Duodenal mucosa (tissue), 2 donors: ENCODE measurements at regions not wholly inside any gene's neighbourhood (a gene's known extent, or its start where the extent isn't known, plus 50 kb on each side); places are given as distances from the start of the nearest gene placed in this dataset.

Experiments used
- H3K27ac ChIP-seq: one replicate; pipeline ENCODE4 v1.7.0; 2013; ENCODE audit warnings: low read depth, low read length
- H3K27me3 ChIP-seq, 2 donors: one replicate each; pipeline ENCODE4 v1.7.0; 2013; ENCODE audit warnings: low read length in 2 of 2, control low read depth in 1 of 2; ENCODE audit not compliant: insufficient read depth in 2 of 2, control insufficient read depth in 1 of 2
- H3K36me3 ChIP-seq, 2 donors: one replicate each; pipeline ENCODE4 v1.7.0; 2013; ENCODE audit warnings: low read length in 2 of 2, control low read depth in 1 of 2; ENCODE audit not compliant: insufficient read depth in 2 of 2, control insufficient read depth in 1 of 2
- H3K4me1 ChIP-seq, 2 donors: one replicate each; pipeline ENCODE4 v1.7.0; 2013; ENCODE audit warnings: low read length in 2 of 2, control low read depth in 1 of 2; ENCODE audit not compliant: insufficient read depth in 2 of 2, control insufficient read depth in 1 of 2
- H3K4me3 ChIP-seq, 2 donors: one replicate each; pipeline ENCODE4 v1.7.0; 2013; ENCODE audit warnings: low read length in 2 of 2, low read depth in 1 of 2
- H3K9ac ChIP-seq, 2 donors: one replicate each; pipeline ENCODE4 v1.7.0; 2013; ENCODE audit warnings: low read length in 2 of 2, low read depth in 1 of 2
- H3K9me3 ChIP-seq, 2 donors: one replicate each; pipeline ENCODE4 v1.7.0; 2013; ENCODE audit warnings: low read length in 2 of 2, control low read depth in 1 of 2; ENCODE audit not compliant: control insufficient read depth in 1 of 2

DNA sequence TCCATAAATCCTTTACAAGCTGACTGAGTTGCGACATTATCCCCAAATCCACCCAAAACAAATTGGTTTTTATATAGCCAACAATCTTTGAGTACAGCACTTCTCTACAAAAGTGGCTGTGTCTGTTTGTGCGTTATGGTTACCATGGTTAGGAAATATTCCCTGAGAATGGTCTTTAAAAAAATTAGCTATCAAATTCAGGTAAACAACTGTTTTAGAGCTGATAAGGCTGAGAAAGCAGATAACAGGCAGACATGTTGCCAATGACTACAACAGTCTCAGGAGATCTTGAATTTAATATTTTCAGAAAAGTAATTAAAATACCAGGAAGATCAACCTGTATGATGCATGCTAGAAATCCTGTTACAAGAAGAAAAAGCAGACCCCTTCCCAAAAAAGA lies 248.0 kb downstream of the RASSF9 start:
- no peaks in the 10 kb centered on the region for H3K36me3 ChIP-seq
- H3K9ac ChIP-seq: no peak overlapping the region
- no peaks in the 10 kb centered on the region for H3K4me1 ChIP-seq
- H3K4me3 ChIP-seq: no peak overlapping the region
- H3K9me3 ChIP-seq: no peaks in the 10 kb centered on the region
- H3K27ac ChIP-seq: no peak overlapping the region
- H3K27me3 ChIP-seq: no peaks in the 10 kb centered on the region

DNA sequence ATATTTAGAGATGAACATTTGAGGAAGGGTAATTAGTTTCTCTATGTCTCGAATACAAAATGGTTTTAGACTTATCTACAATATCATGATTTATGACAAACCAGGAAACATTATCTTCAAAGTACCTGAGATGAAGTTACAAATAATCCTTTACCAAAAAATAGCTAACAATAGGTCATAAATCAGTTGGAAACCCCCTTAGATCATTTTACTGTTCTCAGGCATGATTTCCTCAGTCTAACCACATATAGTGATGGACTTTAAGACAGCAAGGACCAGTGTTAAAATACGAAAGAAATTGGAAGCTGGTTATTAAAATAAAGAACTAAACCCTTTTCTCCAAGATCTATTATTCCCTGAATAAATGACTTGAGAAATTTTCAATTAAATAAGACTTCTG lies 235.4 kb downstream of the RASSF9 start:
- no peaks in the 10 kb centered on the region for H3K36me3 ChIP-seq
- H3K27me3 ChIP-seq: no peaks in the 10 kb centered on the region
- no peaks in the 10 kb centered on the region for H3K4me1 ChIP-seq
- no peak overlapping the region for H3K4me3 ChIP-seq
- no peak overlapping the region for H3K27ac ChIP-seq
- no peaks in the 10 kb centered on the region for H3K9me3 ChIP-seq
- H3K9ac ChIP-seq: no peak overlapping the region

DNA sequence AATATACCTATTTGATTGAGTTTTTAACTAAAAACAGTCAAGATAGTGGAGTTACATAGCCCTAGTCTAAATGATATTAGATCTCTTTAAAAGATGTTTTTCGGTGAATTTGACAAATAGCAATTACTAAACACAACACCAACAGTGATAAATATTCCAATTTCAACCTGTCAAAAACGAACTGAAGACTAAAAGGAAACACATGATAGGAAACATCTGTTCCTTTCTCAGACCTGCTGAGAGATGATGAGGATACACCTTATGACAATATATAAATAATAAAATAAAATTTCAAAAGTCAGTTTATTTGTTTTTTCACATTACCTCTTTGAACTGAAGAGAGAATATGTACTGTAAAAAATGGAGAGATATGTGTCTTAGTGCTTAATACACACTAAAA lies 232.7 kb downstream of the RASSF9 start:
- no peak overlapping the region for H3K4me3 ChIP-seq
- H3K36me3 ChIP-seq: no peaks in the 10 kb centered on the region
- H3K9me3 ChIP-seq: no peaks in the 10 kb centered on the region
- no peak overlapping the region for H3K27ac ChIP-seq
- no peak overlapping the region for H3K9ac ChIP-seq
- no peaks in the 10 kb centered on the region for H3K27me3 ChIP-seq
- H3K4me1 ChIP-seq: no peaks in the 10 kb centered on the region

DNA sequence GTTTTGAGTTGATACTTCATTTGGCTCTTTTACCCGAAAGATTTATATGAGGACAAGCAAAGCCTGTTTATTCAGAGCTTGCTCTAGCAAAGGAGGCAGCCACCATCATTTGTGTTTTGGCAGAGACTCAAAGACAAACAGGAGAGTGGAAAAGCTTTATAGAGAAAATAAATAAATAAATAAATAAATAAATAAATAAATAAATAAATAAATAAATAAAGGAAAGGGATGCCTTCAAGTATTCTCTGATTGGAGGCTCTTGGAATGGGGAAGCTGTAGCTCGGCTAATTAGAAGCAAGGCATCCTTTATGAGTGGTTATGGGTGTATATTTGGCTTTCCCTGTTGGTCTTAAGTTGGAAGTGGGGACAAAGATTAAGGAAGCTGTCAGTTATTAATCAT lies 229.8 kb downstream of the RASSF9 start:
- Histone ChIP-seq H3K9ac (no peak overlapping the region), H3K27ac (no peak overlapping the region), H3K4me1 (no peaks in the 10 kb centered on the region), H3K27me3 (no peaks in the 10 kb centered on the region), H3K9me3 (no peaks in the 10 kb centered on the region), H3K36me3 (no peaks in the 10 kb centered on the region), H3K4me3 (no peak overlapping the region)

DNA sequence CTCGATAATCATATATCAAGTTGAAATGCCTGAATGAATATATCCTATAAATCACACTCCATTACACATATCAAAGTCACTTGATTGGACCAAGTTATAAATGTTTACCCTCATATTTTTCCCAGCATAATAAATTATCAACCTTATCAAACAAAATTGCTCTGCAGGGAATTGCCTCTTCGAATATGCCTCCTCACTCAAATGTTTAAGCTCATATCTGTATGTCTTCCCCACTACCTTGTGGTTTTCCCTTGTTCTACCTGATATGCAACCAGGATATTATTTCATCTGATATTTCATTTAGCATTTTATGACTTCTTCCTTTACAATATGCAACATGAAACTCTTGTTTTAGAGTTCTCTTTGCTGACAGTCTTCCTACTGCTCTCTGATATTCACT lies 226.4 kb downstream of the RASSF9 start:
- no peak overlapping the region for H3K27ac ChIP-seq
- H3K9me3 ChIP-seq: no peaks in the 10 kb centered on the region
- H3K9ac ChIP-seq: no peak overlapping the region
- H3K4me1 ChIP-seq: no peaks in the 10 kb centered on the region
- H3K36me3 ChIP-seq: no peaks in the 10 kb centered on the region
- H3K4me3 ChIP-seq: no peak overlapping the region
- H3K27me3 ChIP-seq: no peaks in the 10 kb centered on the region

DNA sequence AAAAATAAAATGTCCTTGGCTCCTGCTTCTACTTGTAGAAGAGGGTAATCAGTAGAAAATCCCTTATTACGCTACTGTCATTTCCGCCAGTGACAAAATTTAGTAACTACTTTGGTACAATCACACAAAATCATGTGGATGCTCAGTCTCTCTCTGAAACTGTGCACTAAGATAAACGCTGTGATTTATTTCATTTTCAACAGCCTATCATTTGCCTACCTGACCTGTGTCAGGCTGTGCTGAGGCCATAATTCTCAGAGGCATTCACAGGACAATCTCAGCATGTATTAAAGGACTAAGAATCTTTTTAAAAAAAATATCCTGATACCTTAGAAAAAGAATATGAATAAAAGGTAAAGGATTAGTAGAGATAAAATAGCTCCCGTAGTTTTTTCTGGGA lies 226.0 kb downstream of the RASSF9 start:
- H3K4me3 ChIP-seq: no peak overlapping the region
- no peaks in the 10 kb centered on the region for H3K9me3 ChIP-seq
- no peaks in the 10 kb centered on the region for H3K4me1 ChIP-seq
- no peak overlapping the region for H3K9ac ChIP-seq
- no peak overlapping the region for H3K27ac ChIP-seq
- no peaks in the 10 kb centered on the region for H3K36me3 ChIP-seq
- no peaks in the 10 kb centered on the region for H3K27me3 ChIP-seq

DNA sequence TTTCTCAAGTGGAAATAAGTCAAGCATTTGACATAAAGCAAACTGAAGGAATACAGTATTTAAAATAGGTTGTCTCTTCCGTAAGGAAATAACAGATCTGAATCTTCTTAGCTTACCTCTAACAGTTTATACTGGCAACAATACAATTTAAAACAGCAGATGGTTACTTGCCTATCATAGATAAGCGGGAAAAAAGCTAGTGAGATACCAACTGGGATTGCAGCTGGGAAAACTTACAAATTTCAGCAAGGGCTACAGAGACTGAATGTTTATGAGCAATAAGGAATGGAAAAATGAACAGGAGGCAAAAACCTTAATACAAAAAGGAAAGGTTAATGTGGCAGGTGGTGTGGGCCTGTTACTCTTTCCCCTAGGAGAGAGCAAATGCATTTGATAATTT lies 220.0 kb downstream of the RASSF9 start:
- H3K9me3 ChIP-seq: no peaks in the 10 kb centered on the region
- H3K27ac ChIP-seq: no peak overlapping the region
- H3K4me3 ChIP-seq: no peak overlapping the region
- no peaks in the 10 kb centered on the region for H3K36me3 ChIP-seq
- H3K9ac ChIP-seq: no peak overlapping the region
- no peaks in the 10 kb centered on the region for H3K27me3 ChIP-seq
- H3K4me1 ChIP-seq: no peaks in the 10 kb centered on the region

DNA sequence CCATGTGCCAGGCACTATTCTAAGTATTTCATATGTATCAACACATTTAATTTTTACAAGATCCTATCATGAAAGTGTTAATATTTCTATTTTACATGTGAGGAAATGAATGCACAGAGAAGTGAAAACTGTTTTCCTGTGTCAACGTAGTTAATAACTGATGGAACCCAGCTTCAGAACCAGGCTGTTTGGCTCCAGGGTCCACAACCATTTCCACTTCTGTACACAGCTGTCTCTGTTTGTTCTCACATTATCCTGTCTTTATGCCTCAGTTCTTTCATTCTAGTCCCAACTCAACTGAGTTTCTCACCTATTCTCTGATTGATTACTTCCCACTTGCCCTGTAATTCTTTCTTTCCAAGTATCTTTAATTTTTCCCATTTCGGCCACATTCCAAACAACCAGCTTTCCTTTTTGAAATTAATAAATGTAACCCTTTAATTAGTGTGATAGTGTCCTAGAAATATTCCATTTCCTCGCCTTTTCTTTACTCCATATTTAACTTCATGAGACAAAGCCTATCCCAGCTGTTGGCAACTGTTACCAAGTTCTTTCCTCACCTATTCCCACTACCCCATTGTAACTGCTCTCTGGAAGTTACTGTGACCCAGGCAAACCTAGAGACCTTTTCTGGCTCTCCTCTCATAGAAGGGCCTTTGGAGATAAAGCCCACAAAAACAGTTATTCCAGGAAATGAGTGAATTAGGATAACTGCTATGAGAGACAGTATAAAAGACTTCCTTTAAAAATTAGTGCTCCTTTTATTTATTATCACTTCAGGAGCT lies 218.7 kb downstream of the RASSF9 start:
- no peaks in the 10 kb centered on the region for H3K4me1 ChIP-seq
- H3K36me3 ChIP-seq: no peaks in the 10 kb centered on the region
- H3K27me3 ChIP-seq: no peaks in the 10 kb centered on the region
- H3K27ac ChIP-seq: no peak overlapping the region
- H3K9ac ChIP-seq: no peak overlapping the region
- H3K4me3 ChIP-seq: no peak overlapping the region
- H3K9me3 ChIP-seq: no peaks in the 10 kb centered on the region

DNA sequence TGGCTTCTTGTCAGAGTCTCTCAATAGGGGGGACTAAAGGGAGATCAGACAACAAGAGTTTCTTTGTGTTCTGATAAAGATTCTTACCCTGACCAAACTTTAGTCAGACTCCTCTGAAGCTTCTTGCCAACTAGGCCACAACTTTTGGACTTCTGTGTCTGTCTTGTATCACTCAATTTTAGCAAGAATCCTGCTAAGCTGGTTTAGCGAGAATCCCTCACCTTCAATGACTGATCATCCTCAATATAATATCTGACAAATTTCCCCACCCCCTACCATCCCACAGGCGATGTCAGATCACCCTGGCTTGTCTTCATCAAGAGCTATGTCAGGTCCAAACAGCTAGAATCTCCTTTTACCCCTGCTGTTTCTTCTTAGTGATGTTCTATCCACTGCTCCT lies 215.2 kb downstream of the RASSF9 start:
- Histone ChIP-seq H3K27ac (no peak overlapping the region), H3K9ac (no peak overlapping the region), H3K27me3 (no peaks in the 10 kb centered on the region), H3K4me3 (no peak overlapping the region), H3K9me3 (no peaks in the 10 kb centered on the region), H3K4me1 (no peaks in the 10 kb centered on the region), H3K36me3 (no peaks in the 10 kb centered on the region)

DNA sequence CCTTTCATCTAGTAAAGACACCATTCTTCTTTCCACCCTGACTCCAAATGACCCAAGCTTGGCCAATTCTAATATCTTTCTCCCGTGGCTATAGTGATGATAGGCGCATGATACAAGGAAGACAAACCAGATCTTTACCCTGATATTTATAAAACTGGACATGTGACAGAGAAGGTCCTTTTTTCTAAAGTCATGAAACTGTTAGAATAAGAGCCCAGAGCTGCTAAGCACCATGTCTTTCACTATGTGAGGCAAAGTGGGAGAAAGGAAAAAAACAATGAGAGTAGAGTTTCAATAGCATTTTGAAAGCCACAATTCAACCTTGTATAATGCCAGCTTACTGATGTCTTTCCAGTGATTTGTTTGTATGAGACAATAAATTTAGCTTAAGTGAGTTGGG lies 212.4 kb downstream of the RASSF9 start:
- no peak overlapping the region for H3K27ac ChIP-seq
- H3K27me3 ChIP-seq: no peaks in the 10 kb centered on the region
- H3K9ac ChIP-seq: no peak overlapping the region
- no peaks in the 10 kb centered on the region for H3K9me3 ChIP-seq
- H3K4me1 ChIP-seq: no peaks in the 10 kb centered on the region
- H3K36me3 ChIP-seq: no peaks in the 10 kb centered on the region
- H3K4me3 ChIP-seq: no peak overlapping the region

DNA sequence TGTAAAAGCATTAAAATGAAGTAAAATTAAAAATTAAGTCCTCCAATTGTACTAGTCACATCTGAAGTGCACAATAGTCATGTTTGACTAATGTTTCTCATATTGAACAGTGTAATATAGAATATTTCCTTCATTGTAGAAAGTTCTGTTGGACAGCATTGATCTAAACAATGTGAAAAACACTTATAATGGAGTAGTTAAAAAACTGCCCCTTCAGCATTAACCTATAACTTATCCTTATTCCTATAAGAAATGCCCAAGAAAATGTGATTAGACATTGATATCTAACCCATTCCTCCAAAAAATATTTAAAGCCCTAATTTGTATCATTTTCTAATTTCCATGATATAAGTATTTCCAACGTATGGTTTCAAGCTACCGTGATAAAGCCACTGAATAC lies 210.7 kb downstream of the RASSF9 start:
- H3K27me3 ChIP-seq: no peaks in the 10 kb centered on the region
- H3K27ac ChIP-seq: no peak overlapping the region
- no peak overlapping the region for H3K9ac ChIP-seq
- no peak overlapping the region for H3K4me3 ChIP-seq
- H3K4me1 ChIP-seq: no peaks in the 10 kb centered on the region
- no peaks in the 10 kb centered on the region for H3K9me3 ChIP-seq
- H3K36me3 ChIP-seq: no peaks in the 10 kb centered on the region
